Lower lobe of right lung (tissue), 2 donors: ENCODE measurements at regions not wholly inside any gene's neighbourhood (a gene's known extent, or its start where the extent isn't known, plus 50 kb on each side); places are given as distances from the start of the nearest gene placed in this dataset.

ENCODE experiments used
- ATAC-seq, 2 donors: fragments of 200-7000 bp; cut with Tn5 transposase; one replicate each; pipeline ENCODE4 v1.9.1; 2020 to 2022; ENCODE audit warnings: mild to moderate bottlenecking in 2 of 2, moderate library complexity in 2 of 2
- DNase-seq: peaks from one replicate; pipeline ENCODE4 v3.0.0-alpha.2; 2020
- H3K27ac ChIP-seq: fragments of 200-600 bp; one replicate; pipeline ENCODE4 v1.8.0; 2022
- H3K27me3 ChIP-seq: fragments of 200-600 bp; one replicate; pipeline ENCODE4 v1.8.0; 2022; ENCODE audit warnings: low read depth
- H3K36me3 ChIP-seq: fragments of 200-600 bp; one replicate; pipeline ENCODE4 v1.8.0; 2022; ENCODE audit warnings: mild to moderate bottlenecking
- H3K4me1 ChIP-seq: fragments of 200-600 bp; one replicate; pipeline ENCODE4 v1.8.0; 2022
- H3K4me3 ChIP-seq: fragments of 200-600 bp; one replicate; pipeline ENCODE4 v1.8.0; 2022; ENCODE audit warnings: mild to moderate bottlenecking
- H3K9me3 ChIP-seq: fragments of 200-600 bp; one replicate; pipeline ENCODE4 v1.8.0; 2022
- intact Hi-C: fragments of 100-400 bp; cut with DNase I; formaldehyde crosslinking; loops from one replicate; pipeline ENCODE4 v1.11.0; 2022
- TF ChIP-seq, protein P1 (sequence below): fragments of 200-600 bp; IDR thresholded peaks from one replicate; pipeline ENCODE4 v1.8.0; 2022; ENCODE audit warnings: antibody characterized with exemption, mild to moderate bottlenecking
- donor health status: DM: no; HTN: yes; CAD: no; lungs with severe emphysema.

DNA sequence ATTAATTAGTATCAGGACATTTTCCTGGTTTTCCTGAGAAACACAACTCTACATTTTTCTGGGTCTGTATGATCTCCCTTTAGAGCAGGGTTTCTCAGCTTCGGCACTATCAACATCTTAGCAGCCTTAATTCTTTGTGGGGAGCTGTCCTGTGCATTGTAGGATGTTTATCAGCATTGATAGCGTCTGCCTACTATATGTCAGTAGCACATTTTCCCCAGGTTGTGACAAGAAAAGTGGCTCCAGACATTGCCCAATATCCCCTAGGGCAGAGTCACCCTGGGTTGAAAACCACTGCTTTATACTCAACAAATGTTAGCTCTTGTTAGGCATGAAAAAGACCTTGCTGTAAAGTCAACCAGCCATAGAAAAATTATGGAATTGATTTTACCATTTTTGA, 195.1 kb upstream of the FMN2 start:
- H3K27me3 ChIP-seq = no peaks in the 10 kb centered on the region
- no peak overlapping the region for H3K27ac ChIP-seq
- no peak for DNase-seq
- intact Hi-C loops = loop anchor here (10.0 kb wide), 1 partner anchor 492 kb away; no protein-coding TSS in a partner anchor
- no peak for ATAC-seq
- H3K9me3 ChIP-seq = no peaks in the 10 kb centered on the region
- TF ChIP-seq, protein P1, sequence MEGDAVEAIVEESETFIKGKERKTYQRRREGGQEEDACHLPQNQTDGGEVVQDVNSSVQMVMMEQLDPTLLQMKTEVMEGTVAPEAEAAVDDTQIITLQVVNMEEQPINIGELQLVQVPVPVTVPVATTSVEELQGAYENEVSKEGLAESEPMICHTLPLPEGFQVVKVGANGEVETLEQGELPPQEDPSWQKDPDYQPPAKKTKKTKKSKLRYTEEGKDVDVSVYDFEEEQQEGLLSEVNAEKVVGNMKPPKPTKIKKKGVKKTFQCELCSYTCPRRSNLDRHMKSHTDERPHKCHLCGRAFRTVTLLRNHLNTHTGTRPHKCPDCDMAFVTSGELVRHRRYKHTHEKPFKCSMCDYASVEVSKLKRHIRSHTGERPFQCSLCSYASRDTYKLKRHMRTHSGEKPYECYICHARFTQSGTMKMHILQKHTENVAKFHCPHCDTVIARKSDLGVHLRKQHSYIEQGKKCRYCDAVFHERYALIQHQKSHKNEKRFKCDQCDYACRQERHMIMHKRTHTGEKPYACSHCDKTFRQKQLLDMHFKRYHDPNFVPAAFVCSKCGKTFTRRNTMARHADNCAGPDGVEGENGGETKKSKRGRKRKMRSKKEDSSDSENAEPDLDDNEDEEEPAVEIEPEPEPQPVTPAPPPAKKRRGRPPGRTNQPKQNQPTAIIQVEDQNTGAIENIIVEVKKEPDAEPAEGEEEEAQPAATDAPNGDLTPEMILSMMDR = no peak
- no peak overlapping the region for H3K4me3 ChIP-seq
- H3K36me3 ChIP-seq = no peaks in the 10 kb centered on the region
- H3K4me1 ChIP-seq = peaks cover 11% of the 10 kb centered on the region

DNA sequence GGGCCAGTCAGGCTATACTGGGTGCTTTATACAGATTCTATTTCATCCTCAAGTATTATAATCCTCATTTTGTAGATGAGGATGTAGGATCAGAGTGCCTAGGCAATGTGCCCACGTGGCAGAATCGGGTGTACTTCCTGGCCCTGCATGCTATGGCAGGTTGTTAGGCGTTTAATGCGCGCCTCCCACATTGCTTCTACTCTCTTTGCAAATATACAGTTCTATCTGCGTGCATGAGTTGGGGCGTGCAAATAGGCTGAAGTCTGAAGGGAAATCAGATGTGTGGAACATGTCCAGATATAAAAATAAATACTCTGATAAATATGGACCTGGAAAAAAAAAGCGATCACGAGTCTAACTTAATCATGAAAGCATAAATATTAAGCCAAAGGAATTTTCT, 194.7 kb upstream of the FMN2 start:
- Histone ChIP-seq H3K4me3 (no peak overlapping the region), H3K9me3 (no peaks in the 10 kb centered on the region), H3K36me3 (no peaks in the 10 kb centered on the region), H3K27ac (no peak overlapping the region), H3K27me3 (no peaks in the 10 kb centered on the region), H3K4me1 (peaks cover 11% of the 10 kb centered on the region)
- TF ChIP-seq, protein P1 = no peak
- intact Hi-C loops = loop anchor here (10.0 kb wide), 1 partner anchor 492 kb away; no protein-coding TSS in a partner anchor
- DNase-seq (no peak), ATAC-seq (no peak)

DNA sequence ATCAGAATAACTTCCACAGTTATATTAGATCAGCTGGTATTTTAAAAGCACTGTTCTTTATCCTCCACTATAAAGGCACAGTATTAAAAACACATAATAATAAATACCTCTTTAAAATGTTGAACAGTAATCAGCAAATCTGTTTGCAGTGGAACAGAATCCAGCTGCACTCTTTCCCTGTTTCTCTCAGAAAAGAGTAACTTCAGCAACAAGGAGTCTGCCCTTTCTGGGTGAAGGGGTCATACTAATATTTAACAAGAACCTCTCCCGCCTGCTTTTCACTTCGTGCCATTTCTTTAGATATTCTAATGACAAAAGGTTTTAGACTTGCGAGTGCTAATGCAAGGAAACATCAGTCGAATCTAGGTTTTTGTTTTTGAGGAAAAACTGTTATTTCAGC, 194.2 kb upstream of the FMN2 start:
- H3K27me3 ChIP-seq = no peaks in the 10 kb centered on the region
- intact Hi-C loops = loop anchor here (10.0 kb wide), 1 partner anchor 493 kb away; no protein-coding TSS in a partner anchor
- no peak overlapping the region for H3K27ac ChIP-seq
- H3K4me3 ChIP-seq = no peak overlapping the region
- H3K4me1 ChIP-seq = peaks cover 11% of the 10 kb centered on the region
- TF ChIP-seq, protein P1 = no peak
- ATAC-seq = no peak
- no peaks in the 10 kb centered on the region for H3K9me3 ChIP-seq
- no peaks in the 10 kb centered on the region for H3K36me3 ChIP-seq
- no peak for DNase-seq

DNA sequence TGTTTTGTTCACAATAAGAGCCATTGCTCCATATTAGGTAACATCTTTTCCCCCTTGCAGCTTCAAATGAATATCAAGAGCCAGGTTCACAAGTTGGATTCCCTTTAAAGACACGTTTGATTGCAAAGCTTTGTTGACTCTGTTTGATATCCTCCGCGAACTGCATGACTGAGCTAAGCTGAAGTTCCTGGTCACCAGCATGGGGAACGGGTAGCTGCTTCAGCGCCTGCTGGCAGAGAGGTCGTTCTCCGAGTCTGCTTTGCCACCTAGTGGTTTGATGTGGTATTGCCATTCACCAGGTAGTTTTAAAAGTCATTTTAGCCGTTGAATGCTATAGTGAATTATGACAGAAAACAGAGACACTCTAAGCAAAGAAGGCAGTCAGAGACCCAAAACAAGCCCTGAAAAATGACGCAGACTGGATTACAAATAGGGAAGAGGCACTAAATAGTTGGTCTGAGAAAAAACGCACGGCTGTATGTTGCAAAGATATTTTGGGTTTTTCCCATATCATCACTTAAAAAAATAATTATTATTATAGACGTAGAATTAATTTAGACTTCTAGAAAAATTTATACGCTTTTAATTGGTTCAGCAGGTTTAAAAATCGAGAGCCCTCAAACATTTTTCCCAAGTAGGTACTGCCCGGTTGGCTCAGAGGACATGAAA, 193.5 kb upstream of the FMN2 start:
- DNase-seq (peak; percentile 81), ATAC-seq (peak; percentile 94)
- no peaks in the 10 kb centered on the region for H3K36me3 ChIP-seq
- H3K27me3 ChIP-seq = no peaks in the 10 kb centered on the region
- H3K4me3 ChIP-seq = no peak overlapping the region
- TF ChIP-seq, protein P1 = peak; percentile 93
- intact Hi-C loops = loop anchor here (10.0 kb wide), 1 partner anchor 493 kb away; no protein-coding TSS in a partner anchor
- no peak overlapping the region for H3K27ac ChIP-seq
- no peaks in the 10 kb centered on the region for H3K9me3 ChIP-seq
- H3K4me1 ChIP-seq = peaks cover 11% of the 10 kb centered on the region

DNA sequence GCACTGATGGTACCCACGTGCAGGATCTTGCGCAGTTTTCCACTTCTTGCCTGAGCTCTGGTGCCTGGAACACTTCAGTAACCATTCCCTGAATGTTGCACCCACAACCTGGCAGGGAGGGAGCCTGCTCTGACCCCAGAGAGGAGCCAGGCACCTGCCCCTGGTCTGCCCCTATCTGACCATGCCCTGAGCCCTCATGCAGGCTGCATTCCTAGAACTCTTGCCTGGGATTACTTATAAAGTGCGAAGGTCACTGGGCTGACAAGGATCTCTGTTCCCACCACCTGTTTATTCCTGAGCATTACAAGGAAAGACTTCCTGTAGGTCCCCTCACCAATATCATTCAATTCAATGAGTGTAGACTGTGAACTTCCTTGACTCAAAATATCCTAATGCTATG, 191.9 kb upstream of the FMN2 start:
- no peak for ATAC-seq
- no peak overlapping the region for H3K4me3 ChIP-seq
- TF ChIP-seq, protein P1 = no peak
- no peak overlapping the region for H3K27ac ChIP-seq
- intact Hi-C loops = loop anchor here (10.0 kb wide), 1 partner anchor 495 kb away; no protein-coding TSS in a partner anchor
- no peak for DNase-seq
- H3K9me3 ChIP-seq = no peaks in the 10 kb centered on the region
- peaks cover 11% of the 10 kb centered on the region for H3K4me1 ChIP-seq
- no peaks in the 10 kb centered on the region for H3K36me3 ChIP-seq
- no peaks in the 10 kb centered on the region for H3K27me3 ChIP-seq
